Retinal pigment epithelial cell (primary cell): ENCODE measurements at regions not wholly inside any gene's neighbourhood (a gene's known extent, or its start where the extent isn't known, plus 50 kb on each side); places are given as distances from the start of the nearest gene placed in this dataset.

Experiments used
- DNase-seq: peaks from one replicate; pipeline ENCODE4 v3.0.0-alpha.2; 2010; ENCODE audit warnings: low read depth
- H3K4me3 ChIP-seq: 2 replicates; pipeline ENCODE4 v1.5.1; 2011; ENCODE audit warnings: mild to moderate bottlenecking, low read length, control low read depth, moderate library complexity
- TF ChIP-seq, protein P1 (sequence below): conservative IDR thresholded peaks from 2 replicates; pipeline ENCODE4 v1.5.1; 2011; ENCODE audit warnings: low read depth, low read length, control low read depth, inconsistent platforms

- no peak for DNase-seq
- no peak overlapping the region for H3K4me3 ChIP-seq
- TF ChIP-seq, protein P1, sequence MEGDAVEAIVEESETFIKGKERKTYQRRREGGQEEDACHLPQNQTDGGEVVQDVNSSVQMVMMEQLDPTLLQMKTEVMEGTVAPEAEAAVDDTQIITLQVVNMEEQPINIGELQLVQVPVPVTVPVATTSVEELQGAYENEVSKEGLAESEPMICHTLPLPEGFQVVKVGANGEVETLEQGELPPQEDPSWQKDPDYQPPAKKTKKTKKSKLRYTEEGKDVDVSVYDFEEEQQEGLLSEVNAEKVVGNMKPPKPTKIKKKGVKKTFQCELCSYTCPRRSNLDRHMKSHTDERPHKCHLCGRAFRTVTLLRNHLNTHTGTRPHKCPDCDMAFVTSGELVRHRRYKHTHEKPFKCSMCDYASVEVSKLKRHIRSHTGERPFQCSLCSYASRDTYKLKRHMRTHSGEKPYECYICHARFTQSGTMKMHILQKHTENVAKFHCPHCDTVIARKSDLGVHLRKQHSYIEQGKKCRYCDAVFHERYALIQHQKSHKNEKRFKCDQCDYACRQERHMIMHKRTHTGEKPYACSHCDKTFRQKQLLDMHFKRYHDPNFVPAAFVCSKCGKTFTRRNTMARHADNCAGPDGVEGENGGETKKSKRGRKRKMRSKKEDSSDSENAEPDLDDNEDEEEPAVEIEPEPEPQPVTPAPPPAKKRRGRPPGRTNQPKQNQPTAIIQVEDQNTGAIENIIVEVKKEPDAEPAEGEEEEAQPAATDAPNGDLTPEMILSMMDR = no peak
These were observed 833.0 kb upstream of the POU3F4 start for GRCh38 chrX:82675104-82675503.

- no peak for DNase-seq
- TF ChIP-seq, protein P1 = no peak
- no peak overlapping the region for H3K4me3 ChIP-seq
These were observed 831.7 kb upstream of the POU3F4 start for GRCh38 chrX:82676386-82676785.

GRCh38 chrX:82677286-82677685 lies 830.8 kb upstream of the POU3F4 start:
- TF ChIP-seq, protein P1 = no peak
- DNase-seq = no peak
- H3K4me3 ChIP-seq = no peak overlapping the region

- H3K4me3 ChIP-seq = no peak overlapping the region
- no peak for DNase-seq
- TF ChIP-seq, protein P1 = no peak
These were observed 815.1 kb upstream of the POU3F4 start for GRCh38 chrX:82692991-82693390.

- TF ChIP-seq, protein P1 = no peak
- DNase-seq = no peak
These were observed 813.0 kb upstream of the POU3F4 start for GRCh38 chrX:82695066-82695465.

DNA sequence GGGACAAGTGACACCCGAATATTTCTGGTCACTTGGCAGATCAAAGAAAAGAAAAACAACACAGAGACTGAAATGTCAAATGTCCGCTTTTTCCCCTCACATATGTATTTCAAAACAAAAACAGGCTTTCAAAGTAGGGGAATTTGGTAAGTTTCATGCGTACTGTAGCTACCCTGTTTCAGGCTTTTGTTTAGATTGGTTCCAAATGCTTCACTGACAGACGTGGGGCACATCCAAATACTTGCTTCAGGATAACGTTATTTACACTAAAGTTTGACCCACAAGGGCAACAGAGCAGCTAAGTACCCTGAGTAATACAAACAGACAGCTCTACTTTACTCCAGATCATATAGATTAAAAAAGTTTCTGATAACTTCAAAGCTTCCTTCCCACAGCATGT lies 804.5 kb upstream of the POU3F4 start:
- H3K4me3 ChIP-seq = no peak overlapping the region
- no peak for DNase-seq
- TF ChIP-seq, protein P1 = no peak

More at GRCh38 chrX:82695066-82695465, 813.0 kb upstream of the POU3F4 start:
- H3K4me3 ChIP-seq = no peak overlapping the region

DNA sequence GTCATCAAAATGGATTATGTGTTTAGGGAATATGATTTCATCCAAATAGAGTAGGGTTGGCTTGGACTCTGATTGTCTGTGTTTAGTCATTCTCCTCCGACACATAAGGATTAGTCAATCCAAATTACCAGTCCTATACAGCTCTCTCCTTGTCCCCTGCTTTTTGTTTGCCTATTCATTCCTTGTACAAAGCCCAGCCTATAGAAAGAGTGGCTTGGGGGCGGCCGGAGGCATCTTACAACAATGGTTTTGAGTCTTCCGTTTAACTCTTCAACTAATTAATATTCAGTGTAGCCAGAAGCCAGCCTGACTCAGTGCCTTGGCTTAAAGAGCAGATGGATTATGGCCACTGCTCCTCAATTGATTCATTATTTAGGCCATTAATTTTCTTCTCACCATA lies 796.6 kb upstream of the POU3F4 start:
- no peak overlapping the region for H3K4me3 ChIP-seq
- TF ChIP-seq, protein P1 = no peak
- DNase-seq = no peak
